ENCODE measurements at regions not wholly inside any gene's neighbourhood (a gene's known extent, or its start where the extent isn't known, plus 50 kb on each side); places are given as distances from the start of the nearest gene placed in this dataset.

- no peak for TF ChIP-seq TOX (CRISPR knock-in tag; IDR thresholded peaks at IDR 0.05; ENCODE audit: borderline replicate concordance)
- TF ChIP-seq ZNF70 (CRISPR knock-in tag; IDR thresholded peaks at IDR 0.05) = no peak
- TF ChIP-seq CSRNP3 (CRISPR knock-in tag; IDR thresholded peaks at IDR 0.05) = no peak
- TF ChIP-seq TSHZ2 (CRISPR knock-in tag; IDR thresholded peaks at IDR 0.05) = no peak
- no peak for TF ChIP-seq PATZ1 (CRISPR knock-in tag; IDR thresholded peaks at IDR 0.05; ENCODE audit: borderline replicate concordance)
- no peak for TF ChIP-seq ARNTL (CRISPR knock-in tag; IDR thresholded peaks at IDR 0.05; ENCODE audit: borderline replicate concordance, low read depth)
- no peak for TF ChIP-seq PPARA (CRISPR knock-in tag; IDR thresholded peaks at IDR 0.05; ENCODE audit: borderline replicate concordance)
- no peak for TF ChIP-seq ZFP3 (CRISPR knock-in tag; IDR thresholded peaks at IDR 0.05)
- TF ChIP-seq ZNF565 (CRISPR knock-in tag; conservative IDR thresholded peaks at IDR 0.05; ENCODE audit: low read depth) = no peak
- TF ChIP-seq BACH2 (CRISPR knock-in tag; IDR thresholded peaks at IDR 0.05; ENCODE audit: borderline replicate concordance) = no peak
Measured at GRCh38 chr9:26727471-26727870, 165.1 kb downstream of the CAAP1 start.

All from SK-N-SH treated with all-trans-retinoic acid at 6 μM for 48 hours (cell line).